Adrenal gland (tissue), 5 donors: ENCODE measurements at regions not wholly inside any gene's neighbourhood (a gene's known extent, or its start where the extent isn't known, plus 50 kb on each side); places are given as distances from the start of the nearest gene placed in this dataset.

Experiments used
- POLR2A ChIP-seq, 2 donors: fragments of 450-650 bp; IDR thresholded peaks; one replicate each; pipeline ENCODE4 v1.6.1; 2017; ENCODE audit warnings: antibody characterized with exemption in 2 of 2, mild to moderate bottlenecking in 2 of 2, moderate library complexity in 1 of 2
- TF ChIP-seq, protein P1 (sequence below), 6 experiments: fragments of 450-650 bp in 4 of 6; fragments of 200-600 bp in 2 of 6; sonication (generic) in 1 of 6; IDR thresholded peaks; 1 replicate in 5 of 6; 2 replicates in 1 of 6; pipeline versions ENCODE4 v1.5.1 to v1.8.0; 2016 to 2021; ENCODE audit warnings: antibody characterized with exemption in 6 of 6, mild to moderate bottlenecking in 2 of 6, moderate library complexity in 1 of 6
- donor health status: DM: no; HTN: no; CAD: no.

GRCh38 chr13:78065141-78065540 lies 146.5 kb upstream of the EDNRB start:
- no peak for TF ChIP-seq POLR2A (IDR thresholded peaks at IDR 0.05)
- TF ChIP-seq, protein P1, sequence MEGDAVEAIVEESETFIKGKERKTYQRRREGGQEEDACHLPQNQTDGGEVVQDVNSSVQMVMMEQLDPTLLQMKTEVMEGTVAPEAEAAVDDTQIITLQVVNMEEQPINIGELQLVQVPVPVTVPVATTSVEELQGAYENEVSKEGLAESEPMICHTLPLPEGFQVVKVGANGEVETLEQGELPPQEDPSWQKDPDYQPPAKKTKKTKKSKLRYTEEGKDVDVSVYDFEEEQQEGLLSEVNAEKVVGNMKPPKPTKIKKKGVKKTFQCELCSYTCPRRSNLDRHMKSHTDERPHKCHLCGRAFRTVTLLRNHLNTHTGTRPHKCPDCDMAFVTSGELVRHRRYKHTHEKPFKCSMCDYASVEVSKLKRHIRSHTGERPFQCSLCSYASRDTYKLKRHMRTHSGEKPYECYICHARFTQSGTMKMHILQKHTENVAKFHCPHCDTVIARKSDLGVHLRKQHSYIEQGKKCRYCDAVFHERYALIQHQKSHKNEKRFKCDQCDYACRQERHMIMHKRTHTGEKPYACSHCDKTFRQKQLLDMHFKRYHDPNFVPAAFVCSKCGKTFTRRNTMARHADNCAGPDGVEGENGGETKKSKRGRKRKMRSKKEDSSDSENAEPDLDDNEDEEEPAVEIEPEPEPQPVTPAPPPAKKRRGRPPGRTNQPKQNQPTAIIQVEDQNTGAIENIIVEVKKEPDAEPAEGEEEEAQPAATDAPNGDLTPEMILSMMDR (IDR thresholded peaks at IDR 0.05): no peak
